Tibial nerve (tissue), 3 donors: ENCODE measurements at regions not wholly inside any gene's neighbourhood (a gene's known extent, or its start where the extent isn't known, plus 50 kb on each side); places are given as distances from the start of the nearest gene placed in this dataset.

ENCODE experiments used
- CTCF ChIP-seq, 5 experiments: fragments of 200-600 bp in 3 of 5; fragments of 450-650 bp in 2 of 5; sonication (generic) in 3 of 5; IDR thresholded peaks; one replicate each; pipeline ENCODE4 v1.5.1; 2016 to 2019; ENCODE audit warnings: antibody characterized with exemption in 5 of 5, mild to moderate bottlenecking in 3 of 5, moderate library complexity in 2 of 5
- POLR2A ChIP-seq, 2 donors: fragments of 450-650 bp; IDR thresholded peaks; one replicate each; pipeline ENCODE4 v1.6.1; 2017; ENCODE audit warnings: antibody characterized with exemption in 2 of 2, mild to moderate bottlenecking in 2 of 2, moderate library complexity in 2 of 2

- no peak for TF ChIP-seq CTCF (IDR thresholded peaks at IDR 0.05)
- TF ChIP-seq POLR2A (IDR thresholded peaks at IDR 0.05) = no peak
Measured at GRCh38 chr11:91763331-91763730, 461.3 kb upstream of the FAT3 start.
